ENCODE measurements at regions not wholly inside any gene's neighbourhood (a gene's known extent, or its start where the extent isn't known, plus 50 kb on each side); places are given as distances from the start of the nearest gene placed in this dataset.
"Not testable (repeated sequence)": the region's sequence is repeated elsewhere in the genome, so short reads cannot be mapped to it uniquely, and the experiment has no call there.

- not testable (repeated sequence) for TF ChIP-seq SNAI2, GLIS3 (CRISPR knock-in tag; IDR thresholded peaks at IDR 0.05)
Observed at GRCh38 chr5:24170930-24171329, 473.8 kb downstream of the CDH10 start.

All from SK-N-SH treated with all-trans-retinoic acid at 6 μM for 48 hours (cell line).